Hepatocyte (in vitro differentiated cells): ENCODE measurements at regions not wholly inside any gene's neighbourhood (a gene's known extent, or its start where the extent isn't known, plus 50 kb on each side); places are given as distances from the start of the nearest gene placed in this dataset.

Experiments
- CTCF ChIP-seq: fragments of 200-600 bp; sonication (generic); IDR thresholded peaks from 2 replicates; pipeline ENCODE4 v1.5.1; 2016; ENCODE audit warnings: antibody characterized with exemption, mild to moderate bottlenecking; ENCODE audit not compliant: poor library complexity
- EZH2 ChIP-seq: fragments of 200-600 bp; sonication (generic); IDR thresholded peaks from 2 replicates; pipeline ENCODE4 v1.6.1; 2016; ENCODE audit warnings: antibody characterized with exemption, mild to moderate bottlenecking, borderline replicate concordance

- no peak for TF ChIP-seq EZH2
- no peak for TF ChIP-seq CTCF
Observed at GRCh38 chr3:147514366-147515160, 105.4 kb downstream of the ZIC1 start.
